ENCODE measurements at regions not wholly inside any gene's neighbourhood (a gene's known extent, or its start where the extent isn't known, plus 50 kb on each side); places are given as distances from the start of the nearest gene placed in this dataset.

DNA sequence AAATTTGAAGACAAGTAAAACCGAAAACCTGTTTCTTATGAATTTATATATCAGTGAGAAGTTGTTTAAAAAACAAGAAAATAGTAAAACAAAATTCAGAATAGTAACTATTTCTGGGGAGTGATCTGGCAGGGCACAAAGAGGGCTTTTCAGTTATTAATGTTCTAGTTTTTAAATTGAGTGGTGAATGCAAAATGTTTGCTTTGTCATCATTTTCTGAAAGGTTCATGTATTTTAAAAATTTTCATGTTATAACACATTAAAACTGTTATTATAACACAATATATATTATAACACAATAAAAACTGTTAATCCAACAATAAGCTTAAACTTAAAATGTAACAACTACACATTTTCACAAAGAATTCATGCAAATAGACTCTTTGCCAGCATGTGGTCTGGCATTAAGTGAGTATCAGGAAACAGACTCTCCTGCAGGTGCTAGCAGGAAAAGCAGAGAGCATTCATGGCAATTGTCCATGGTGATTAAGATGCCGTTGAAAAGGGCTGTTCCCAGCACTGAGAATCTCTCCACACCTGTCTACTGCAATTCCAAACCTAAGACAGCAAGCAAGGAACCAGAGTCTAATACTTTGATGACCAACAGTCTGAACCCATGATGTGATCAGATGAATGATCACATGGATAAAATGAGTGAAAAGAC is 204.9 kb downstream of the TBX15 start:
- no peak for TF ChIP-seq CTCF (IDR thresholded peaks at IDR 0.05)
- no peak for TF ChIP-seq POLR2A (IDR thresholded peaks at IDR 0.05)
